ENCODE measurements at regions not wholly inside any gene's neighbourhood (a gene's known extent, or its start where the extent isn't known, plus 50 kb on each side); places are given as distances from the start of the nearest gene placed in this dataset.

GRCh38 chrX:97666890-97667289, 783.2 kb downstream of the RPA4 start:
- DNase-seq, result no peak

DNA sequence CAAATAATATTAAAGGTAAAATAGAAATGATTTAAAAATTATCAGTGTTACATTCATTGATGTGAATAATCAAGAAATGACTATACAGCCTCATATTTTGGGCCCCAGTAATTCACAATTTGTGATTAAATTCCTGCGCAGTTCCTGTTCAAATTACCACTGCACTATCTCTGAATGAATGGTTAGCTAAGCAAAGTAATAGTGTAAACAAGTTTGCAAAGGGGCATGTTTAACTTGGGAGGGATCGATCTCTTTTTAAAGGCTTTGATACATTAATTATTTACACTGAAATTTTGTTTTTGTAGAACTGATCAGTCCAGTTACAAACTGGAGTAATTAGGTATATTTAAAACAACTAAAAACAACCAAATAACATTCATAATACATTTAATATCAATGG, 784.4 kb downstream of the RPA4 start:
- DNase-seq, result no peak

- DNase-seq, result peak; percentile 79
Measured at GRCh38 chrX:97672138-97672537, 788.4 kb downstream of the RPA4 start.

GRCh38 chrX:97672608-97673007, 788.9 kb downstream of the RPA4 start:
- DNase-seq, result peak; percentile 41

GRCh38 chrX:97673135-97673534, 789.4 kb downstream of the RPA4 start:
- no peak for DNase-seq

- no peak for DNase-seq
Measured at GRCh38 chrX:97682991-97683840, 799.5 kb downstream of the RPA4 start.

- DNase-seq, result peak; percentile 23
Measured at GRCh38 chrX:97685753-97686152, 802.0 kb downstream of the RPA4 start.

DNA sequence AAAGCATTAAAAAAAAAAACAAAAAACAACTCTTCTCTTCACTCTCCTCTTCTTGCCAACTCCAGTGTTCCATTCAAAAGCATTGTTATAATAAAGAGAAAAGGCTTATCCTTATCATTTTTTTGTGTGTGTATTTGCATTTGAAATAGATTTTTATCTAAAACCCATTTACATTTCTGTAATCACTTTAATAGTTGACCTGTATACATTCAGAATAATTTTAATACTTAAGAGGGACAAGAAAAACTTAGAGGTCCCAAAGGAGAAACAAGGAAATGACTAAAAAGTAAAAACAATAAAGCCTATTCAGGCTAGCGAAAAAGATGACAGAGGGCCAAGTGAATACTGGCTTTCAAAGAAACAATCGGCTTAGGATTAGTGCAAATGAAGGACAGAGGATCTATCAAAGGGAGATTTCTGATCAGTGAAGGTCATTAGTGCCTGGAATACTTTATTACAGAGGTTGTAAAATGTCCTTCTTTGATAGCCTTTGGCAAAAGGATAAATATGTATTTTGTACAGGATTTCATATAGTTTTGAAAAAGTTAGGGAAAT, 808.3 kb downstream of the RPA4 start:
- no peak for DNase-seq

GRCh38 chrX:97692575-97692974, 808.9 kb downstream of the RPA4 start:
- no peak for DNase-seq

DNA sequence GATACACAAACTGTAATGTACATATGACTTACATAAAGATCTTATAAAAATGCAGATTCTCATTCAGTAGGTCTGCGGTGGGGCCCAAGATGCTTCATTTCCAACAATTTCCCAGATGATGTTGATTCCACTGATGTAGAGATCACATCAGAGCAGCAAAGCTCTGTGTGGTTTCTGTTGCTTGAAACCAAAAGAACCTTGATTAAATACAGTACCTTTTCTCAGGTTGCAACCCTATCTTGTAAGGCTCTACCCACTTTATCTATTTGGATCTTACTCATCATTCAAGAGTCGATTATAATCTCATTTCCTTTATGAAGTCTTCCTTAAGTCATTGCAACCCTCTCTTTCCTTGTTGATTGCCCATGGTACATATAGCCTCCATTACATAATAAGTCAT, 816.8 kb downstream of the RPA4 start:
- DNase-seq, result no peak

GRCh38 chrX:97704474-97704873, 820.8 kb downstream of the RPA4 start:
- no peak for DNase-seq

DNA sequence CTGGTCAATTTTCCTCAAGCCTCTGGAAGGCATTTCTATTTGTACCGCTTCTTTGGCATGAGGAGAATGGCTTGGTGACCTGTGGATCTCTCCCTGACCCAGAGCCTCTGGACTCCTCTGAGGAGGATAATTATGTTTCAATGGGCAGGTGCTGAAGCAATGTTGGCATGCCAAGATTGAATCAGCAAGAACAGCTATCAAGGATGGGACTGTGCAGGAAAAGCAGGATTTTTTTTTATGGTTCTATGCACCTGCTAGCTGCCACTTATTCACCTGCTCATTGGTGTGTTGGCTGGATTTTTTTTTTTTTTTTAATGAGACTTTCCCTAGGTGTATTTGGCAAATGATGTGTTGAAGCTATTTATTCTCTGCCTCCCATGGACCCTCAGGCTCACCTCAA, 821.2 kb downstream of the RPA4 start:
- peak; percentile 59 for DNase-seq

DNA sequence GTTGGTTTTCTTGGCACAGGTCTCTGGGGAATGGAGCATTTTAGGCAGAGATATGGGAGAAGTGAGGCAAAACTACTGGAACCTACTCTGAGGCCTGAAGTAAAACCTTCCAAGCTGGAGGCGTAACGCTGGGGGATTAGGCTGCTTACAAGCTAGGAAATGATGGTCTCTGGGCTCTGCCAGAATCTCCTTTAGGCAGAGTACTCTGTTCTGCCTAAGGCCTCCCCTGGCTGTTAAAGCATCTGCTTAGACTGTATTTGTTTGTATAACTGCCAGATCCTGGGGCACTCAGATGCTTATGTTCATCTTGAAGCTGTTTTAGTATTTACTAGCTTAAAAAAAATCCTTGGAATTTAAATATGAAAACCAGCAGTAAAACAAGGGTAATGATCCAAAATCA, 822.2 kb downstream of the RPA4 start:
- DNase-seq, result no peak

DNA sequence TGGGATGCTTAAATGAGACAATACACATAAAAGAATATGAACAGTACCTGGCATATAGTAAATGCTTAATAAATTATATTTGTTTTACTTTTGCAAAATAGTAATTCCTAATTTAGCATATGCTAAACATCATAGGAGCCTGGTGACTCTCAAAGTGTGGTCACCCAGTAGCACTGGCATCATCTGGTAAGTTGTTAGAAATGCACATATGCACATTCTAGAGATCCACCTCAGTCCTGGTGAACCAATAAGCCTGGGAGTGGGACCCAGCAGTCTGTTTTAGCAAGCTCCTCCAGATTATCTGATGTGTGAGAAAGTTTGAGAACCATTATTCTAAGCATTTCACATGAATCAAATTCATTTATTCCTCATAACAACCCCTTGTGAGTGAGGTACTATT, 830.4 kb downstream of the RPA4 start:
- DNase-seq, result no peak

GRCh38 chrX:97728215-97728614, 844.5 kb downstream of the RPA4 start:
- DNase-seq, result no peak

DNA sequence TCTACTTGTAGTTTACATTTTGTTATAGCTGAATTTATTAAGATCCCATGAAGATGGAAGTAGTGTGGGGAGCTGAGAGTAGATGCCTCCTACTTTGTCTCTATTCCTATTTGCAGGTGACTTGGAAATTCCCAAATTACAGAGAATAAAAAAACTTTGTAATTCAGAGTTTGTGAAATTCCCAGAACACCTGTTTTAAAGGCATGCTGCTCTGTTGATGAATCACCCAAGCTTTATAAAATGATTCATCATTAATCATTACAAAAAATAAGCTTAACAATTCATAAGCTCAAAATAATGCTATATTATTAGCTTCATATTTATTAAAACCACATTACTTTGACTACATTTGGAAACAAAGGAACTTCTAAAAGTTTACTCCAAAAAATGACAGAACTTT, 856.3 kb downstream of the RPA4 start:
- DNase-seq, result no peak

- DNase-seq, result no peak
Measured at GRCh38 chrX:97740886-97741285, 857.2 kb downstream of the RPA4 start.

GRCh38 chrX:97743014-97743413, 859.3 kb downstream of the RPA4 start:
- DNase-seq, result no peak

DNA sequence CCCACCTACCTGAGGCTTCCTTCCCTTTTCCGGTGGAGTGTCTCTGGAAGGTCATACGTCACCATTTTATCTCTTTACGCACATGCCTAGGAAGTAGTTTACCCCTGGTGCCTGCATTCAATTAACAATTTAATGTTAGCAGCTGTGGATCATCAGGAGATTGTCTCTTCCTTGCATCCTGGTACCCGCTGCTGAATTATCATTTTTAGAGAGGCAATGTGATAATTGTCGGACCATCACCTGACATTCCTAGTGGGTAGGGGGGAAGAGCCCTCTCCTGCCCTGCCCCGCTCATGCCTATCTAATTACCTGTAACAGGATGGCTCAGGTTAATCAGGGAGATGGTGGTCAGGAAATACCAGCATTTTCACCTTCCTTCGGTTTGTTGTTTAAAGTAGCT, 863.6 kb downstream of the RPA4 start:
- no peak for DNase-seq

GRCh38 chrX:97751016-97751415, 867.3 kb downstream of the RPA4 start:
- DNase-seq, result no peak

DNA sequence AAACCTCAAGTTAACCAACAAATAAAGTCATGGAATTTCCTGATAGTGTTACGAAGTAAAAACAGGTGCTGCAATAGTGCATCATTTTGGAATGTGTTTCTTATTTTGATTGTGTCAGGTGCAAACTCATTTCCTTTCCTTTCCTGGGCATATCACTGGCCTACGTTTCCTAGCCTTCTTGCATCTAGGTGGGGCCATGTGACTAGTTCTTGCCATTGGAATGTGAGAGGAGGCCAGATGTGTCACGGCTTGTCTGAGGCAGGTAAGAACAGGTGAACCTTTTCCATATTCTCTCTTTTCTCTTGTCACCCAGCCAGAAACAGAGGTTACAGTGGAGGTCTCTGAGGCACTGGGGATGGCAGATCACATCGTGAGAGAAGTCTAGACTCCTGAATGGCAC, 868.0 kb downstream of the RPA4 start:
- DNase-seq, result no peak

DNA sequence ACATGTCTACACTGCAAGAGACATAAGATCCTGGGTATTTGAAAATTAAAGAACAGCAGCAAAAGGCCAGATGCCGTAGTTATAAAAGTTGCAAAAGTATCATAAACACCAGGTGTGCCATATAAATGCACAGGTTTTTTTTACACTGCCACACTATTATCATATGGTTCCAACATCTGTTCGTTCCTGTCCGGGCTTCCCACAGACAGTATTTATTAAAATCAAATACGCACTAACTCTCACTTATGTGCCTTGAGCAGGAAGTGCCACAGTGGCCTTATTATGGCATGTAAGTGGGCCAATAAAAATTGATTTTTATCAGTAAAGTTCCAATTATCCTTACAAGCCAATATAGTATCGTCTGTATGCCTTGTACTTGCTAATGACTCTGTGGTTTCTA, 873.2 kb downstream of the RPA4 start:
- no peak for DNase-seq

- no peak for DNase-seq
Measured at GRCh38 chrX:97763391-97763790, 879.7 kb downstream of the RPA4 start.

DNA sequence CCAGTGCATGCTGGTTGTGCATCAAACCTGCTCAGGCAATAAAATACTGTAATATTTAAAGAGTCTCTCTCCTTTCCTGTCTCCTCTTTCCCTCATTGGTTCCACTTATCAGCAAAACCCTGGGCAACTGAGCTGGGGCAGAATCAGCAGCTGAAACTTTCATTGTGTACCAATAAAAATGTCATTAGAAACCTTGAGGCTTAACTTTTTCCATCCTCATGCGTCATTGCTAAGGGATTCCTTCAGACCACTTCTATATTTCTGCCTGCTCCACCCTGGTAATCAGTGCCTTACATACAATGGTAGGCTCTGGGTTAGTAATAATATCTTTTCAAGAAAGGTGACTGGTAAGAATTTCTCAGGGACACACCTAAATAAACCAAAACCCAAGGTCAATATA, 880.3 kb downstream of the RPA4 start:
- no peak for DNase-seq

Measured in NCI-H2029 (cell line).